ENCODE measurements at regions not wholly inside any gene's neighbourhood (a gene's known extent, or its start where the extent isn't known, plus 50 kb on each side); places are given as distances from the start of the nearest gene placed in this dataset.

GRCh38 chr20:57804470-57805250 lies 94.8 kb upstream of the PMEPA1 start:
- Histone ChIP-seq H3K4me1 (ENCODE audit: insufficient read depth, low read length, severe bottlenecking) (no peaks in the 10 kb centered on the region), H3K9me2 (ENCODE audit: low read depth, low read length) (no peaks in the 10 kb centered on the region), H4K20me1 (ENCODE audit: insufficient read depth, low read length) (no peaks in the 10 kb centered on the region), H2AFZ (ENCODE audit: low read length) (no peak overlapping the region), H3F3A (ENCODE audit: insufficient read depth, low read length) (no peaks in the 10 kb centered on the region), H3K4me2 (ENCODE audit: low read length) (no peak overlapping the region), H3K27me3 (ENCODE audit: insufficient read depth, low read length) (no peaks in the 10 kb centered on the region), H3K36me3 (ENCODE audit: insufficient read depth, low read length) (no peaks in the 10 kb centered on the region), H3K27ac (ENCODE audit: low read depth, low read length, poor library complexity, severe bottlenecking) (no peak overlapping the region), H3K9ac (ENCODE audit: low read length) (no peak overlapping the region), H3K79me2 (ENCODE audit: insufficient read depth, low read length) (no peaks in the 10 kb centered on the region), H3K9me3 (ENCODE audit: low read length) (no peaks in the 10 kb centered on the region), H3K4me3 (ENCODE audit: low read depth, low read length, poor library complexity, severe bottlenecking) (no peak overlapping the region)
- TF ChIP-seq EZH2 (IDR thresholded peaks at IDR 0.05; ENCODE audit: borderline replicate concordance, low read length) (no peak), CTCF (IDR thresholded peaks at IDR 0.05; ENCODE audit: low read length) (no peak)

GRCh38 chr20:57803508-57804005 lies 93.7 kb upstream of the PMEPA1 start:
- Histone ChIP-seq H3K36me3 (ENCODE audit: insufficient read depth, low read length) (no peaks in the 10 kb centered on the region), H3K9me3 (ENCODE audit: low read length) (no peaks in the 10 kb centered on the region), H3K27ac (ENCODE audit: low read depth, low read length, poor library complexity, severe bottlenecking) (no peak overlapping the region), H3K9me2 (ENCODE audit: low read depth, low read length) (no peaks in the 10 kb centered on the region), H3K9ac (ENCODE audit: low read length) (no peak overlapping the region), H3K4me3 (ENCODE audit: low read depth, low read length, poor library complexity, severe bottlenecking) (no peak overlapping the region), H4K20me1 (ENCODE audit: insufficient read depth, low read length) (no peaks in the 10 kb centered on the region), H3F3A (ENCODE audit: insufficient read depth, low read length) (no peaks in the 10 kb centered on the region), H3K4me2 (ENCODE audit: low read length) (no peak overlapping the region), H2AFZ (ENCODE audit: low read length) (no peak overlapping the region), H3K27me3 (ENCODE audit: insufficient read depth, low read length) (no peaks in the 10 kb centered on the region), H3K79me2 (ENCODE audit: insufficient read depth, low read length) (no peaks in the 10 kb centered on the region), H3K4me1 (ENCODE audit: insufficient read depth, low read length, severe bottlenecking) (no peaks in the 10 kb centered on the region)
- TF ChIP-seq EZH2 (IDR thresholded peaks at IDR 0.05; ENCODE audit: borderline replicate concordance, low read length) = no peak
- TF ChIP-seq CTCF (IDR thresholded peaks at IDR 0.05; ENCODE audit: low read length) = no peak

- H3F3A ChIP-seq (ENCODE audit: insufficient read depth, low read length) = no peaks in the 10 kb centered on the region
- no peaks in the 10 kb centered on the region for H3K9me2 ChIP-seq (ENCODE audit: low read depth, low read length)
- no peaks in the 10 kb centered on the region for H3K4me1 ChIP-seq (ENCODE audit: insufficient read depth, low read length, severe bottlenecking)
- H3K4me2 ChIP-seq (ENCODE audit: low read length) = no peak overlapping the region
- no peaks in the 10 kb centered on the region for H3K36me3 ChIP-seq (ENCODE audit: insufficient read depth, low read length)
- no peak for TF ChIP-seq EZH2 (IDR thresholded peaks at IDR 0.05; ENCODE audit: borderline replicate concordance, low read length)
- TF ChIP-seq CTCF (IDR thresholded peaks at IDR 0.05; ENCODE audit: low read length) = no peak
- no peak overlapping the region for H3K9ac ChIP-seq (ENCODE audit: low read length)
- H3K9me3 ChIP-seq (ENCODE audit: low read length) = no peaks in the 10 kb centered on the region
- no peak overlapping the region for H2AFZ ChIP-seq (ENCODE audit: low read length)
- no peaks in the 10 kb centered on the region for H3K27me3 ChIP-seq (ENCODE audit: insufficient read depth, low read length)
- no peak overlapping the region for H3K4me3 ChIP-seq (ENCODE audit: low read depth, low read length, poor library complexity, severe bottlenecking)
- no peaks in the 10 kb centered on the region for H4K20me1 ChIP-seq (ENCODE audit: insufficient read depth, low read length)
- H3K79me2 ChIP-seq (ENCODE audit: insufficient read depth, low read length) = no peaks in the 10 kb centered on the region
- H3K27ac ChIP-seq (ENCODE audit: low read depth, low read length, poor library complexity, severe bottlenecking) = no peak overlapping the region
Measured at GRCh38 chr20:57802765-57803507, 93.1 kb upstream of the PMEPA1 start.

All from OCI-LY1 (cell line).